ENCODE measurements at regions not wholly inside any gene's neighbourhood (a gene's known extent, or its start where the extent isn't known, plus 50 kb on each side); places are given as distances from the start of the nearest gene placed in this dataset.

GRCh38 chr5:77935506-77936364 lies 159.6 kb upstream of the TBCA start:
- Histone ChIP-seq H3K27ac (ENCODE audit: insufficient read depth, low read depth, low read length, poor library complexity, severe bottlenecking) (no peak overlapping the region), H3K4me1 (ENCODE audit: control insufficient read depth, insufficient read depth, low read length) (no peaks in the 10 kb centered on the region), H3K4me3 (ENCODE audit: insufficient read depth, low read depth, low read length) (no peak overlapping the region), H3K27me3 (ENCODE audit: control insufficient read depth, insufficient read depth, low read length, poor library complexity, severe bottlenecking) (no peaks in the 10 kb centered on the region), H3K9me3 (ENCODE audit: control insufficient read depth, low read length) (no peaks in the 10 kb centered on the region), H3K36me3 (ENCODE audit: control insufficient read depth, insufficient read depth, low read length) (no peaks in the 10 kb centered on the region)
- 94 to 96% methylated on average over 11 of the region's 11 CpGs for WGBS, 2 experiments

GRCh38 chr5:77928776-77929300 lies 152.7 kb upstream of the TBCA start:
- no peaks in the 10 kb centered on the region for H3K36me3 ChIP-seq (ENCODE audit: control insufficient read depth, insufficient read depth, low read length)
- no peak overlapping the region for H3K27ac ChIP-seq (ENCODE audit: insufficient read depth, low read depth, low read length, poor library complexity, severe bottlenecking)
- 90 to 92% methylated on average over 8 to 9 of the region's 9 CpGs for WGBS, 2 experiments
- no peak overlapping the region for H3K4me3 ChIP-seq (ENCODE audit: insufficient read depth, low read depth, low read length)
- H3K9me3 ChIP-seq (ENCODE audit: control insufficient read depth, low read length), result no peaks in the 10 kb centered on the region
- peaks cover 11% of the 10 kb centered on the region for H3K4me1 ChIP-seq (ENCODE audit: control insufficient read depth, insufficient read depth, low read length)
- no peaks in the 10 kb centered on the region for H3K27me3 ChIP-seq (ENCODE audit: control insufficient read depth, insufficient read depth, low read length, poor library complexity, severe bottlenecking)

- no peaks in the 10 kb centered on the region for H3K27me3 ChIP-seq (ENCODE audit: control insufficient read depth, insufficient read depth, low read length, poor library complexity, severe bottlenecking)
- no peaks in the 10 kb centered on the region for H3K36me3 ChIP-seq (ENCODE audit: control insufficient read depth, insufficient read depth, low read length)
- no peaks in the 10 kb centered on the region for H3K9me3 ChIP-seq (ENCODE audit: control insufficient read depth, low read length)
- WGBS, 2 experiments, result 88 to 93% methylated on average over 1 of the region's 1 CpG
- H3K4me3 ChIP-seq (ENCODE audit: insufficient read depth, low read depth, low read length), result no peak overlapping the region
- no peak overlapping the region for H3K27ac ChIP-seq (ENCODE audit: insufficient read depth, low read depth, low read length, poor library complexity, severe bottlenecking)
- peaks cover 11% of the 10 kb centered on the region for H3K4me1 ChIP-seq (ENCODE audit: control insufficient read depth, insufficient read depth, low read length)
These were observed 150.2 kb upstream of the TBCA start for GRCh38 chr5:77926337-77926736.

GRCh38 chr5:77925503-77925902 lies 149.4 kb upstream of the TBCA start:
- Histone ChIP-seq H3K36me3 (ENCODE audit: control insufficient read depth, insufficient read depth, low read length) (no peaks in the 10 kb centered on the region), H3K27me3 (ENCODE audit: control insufficient read depth, insufficient read depth, low read length, poor library complexity, severe bottlenecking) (no peaks in the 10 kb centered on the region), H3K4me1 (ENCODE audit: control insufficient read depth, insufficient read depth, low read length) (peaks cover 11% of the 10 kb centered on the region), H3K4me3 (ENCODE audit: insufficient read depth, low read depth, low read length) (no peak overlapping the region), H3K27ac (ENCODE audit: insufficient read depth, low read depth, low read length, poor library complexity, severe bottlenecking) (no peak overlapping the region), H3K9me3 (ENCODE audit: control insufficient read depth, low read length) (no peaks in the 10 kb centered on the region)
- WGBS, 2 experiments, result 91 to 93% methylated on average over 3 of the region's 3 CpGs

GRCh38 chr5:77924081-77924480 lies 147.9 kb upstream of the TBCA start:
- H3K4me1 ChIP-seq (ENCODE audit: control insufficient read depth, insufficient read depth, low read length), result peaks cover 11% of the 10 kb centered on the region
- H3K27me3 ChIP-seq (ENCODE audit: control insufficient read depth, insufficient read depth, low read length, poor library complexity, severe bottlenecking), result no peaks in the 10 kb centered on the region
- 11 to 20% methylated on average over 2 to 3 of the region's 3 CpGs for WGBS, 2 experiments
- H3K4me3 ChIP-seq (ENCODE audit: insufficient read depth, low read depth, low read length), result no peak overlapping the region
- no peak overlapping the region for H3K27ac ChIP-seq (ENCODE audit: insufficient read depth, low read depth, low read length, poor library complexity, severe bottlenecking)
- no peaks in the 10 kb centered on the region for H3K36me3 ChIP-seq (ENCODE audit: control insufficient read depth, insufficient read depth, low read length)
- no peaks in the 10 kb centered on the region for H3K9me3 ChIP-seq (ENCODE audit: control insufficient read depth, low read length)

GRCh38 chr5:77923666-77924065 lies 147.5 kb upstream of the TBCA start:
- WGBS, 2 experiments, result 78 to 79% methylated on average over 3 to 4 of the region's 4 CpGs
- Histone ChIP-seq H3K4me3 (ENCODE audit: insufficient read depth, low read depth, low read length) (no peak overlapping the region), H3K4me1 (ENCODE audit: control insufficient read depth, insufficient read depth, low read length) (peaks cover 11% of the 10 kb centered on the region), H3K27me3 (ENCODE audit: control insufficient read depth, insufficient read depth, low read length, poor library complexity, severe bottlenecking) (no peaks in the 10 kb centered on the region), H3K9me3 (ENCODE audit: control insufficient read depth, low read length) (no peaks in the 10 kb centered on the region), H3K27ac (ENCODE audit: insufficient read depth, low read depth, low read length, poor library complexity, severe bottlenecking) (no peak overlapping the region), H3K36me3 (ENCODE audit: control insufficient read depth, insufficient read depth, low read length) (no peaks in the 10 kb centered on the region)

- WGBS, 2 experiments, result 92 to 93% methylated on average over 4 of the region's 4 CpGs
- no peaks in the 10 kb centered on the region for H3K27me3 ChIP-seq (ENCODE audit: control insufficient read depth, insufficient read depth, low read length, poor library complexity, severe bottlenecking)
- H3K4me1 ChIP-seq (ENCODE audit: control insufficient read depth, insufficient read depth, low read length), result peaks cover 11% of the 10 kb centered on the region
- H3K9me3 ChIP-seq (ENCODE audit: control insufficient read depth, low read length), result no peaks in the 10 kb centered on the region
- H3K36me3 ChIP-seq (ENCODE audit: control insufficient read depth, insufficient read depth, low read length), result no peaks in the 10 kb centered on the region
- H3K27ac ChIP-seq (ENCODE audit: insufficient read depth, low read depth, low read length, poor library complexity, severe bottlenecking), result no peak overlapping the region
- H3K4me3 ChIP-seq (ENCODE audit: insufficient read depth, low read depth, low read length), result no peak overlapping the region
These were observed 145.1 kb upstream of the TBCA start for GRCh38 chr5:77921094-77921768.

GRCh38 chr5:77920359-77921058 lies 144.4 kb upstream of the TBCA start:
- Histone ChIP-seq H3K4me1 (ENCODE audit: control insufficient read depth, insufficient read depth, low read length) (peaks cover 11% of the 10 kb centered on the region), H3K27me3 (ENCODE audit: control insufficient read depth, insufficient read depth, low read length, poor library complexity, severe bottlenecking) (no peaks in the 10 kb centered on the region), H3K4me3 (ENCODE audit: insufficient read depth, low read depth, low read length) (no peak overlapping the region), H3K36me3 (ENCODE audit: control insufficient read depth, insufficient read depth, low read length) (no peaks in the 10 kb centered on the region), H3K9me3 (ENCODE audit: control insufficient read depth, low read length) (no peaks in the 10 kb centered on the region), H3K27ac (ENCODE audit: insufficient read depth, low read depth, low read length, poor library complexity, severe bottlenecking) (no peak overlapping the region)
- WGBS, 2 experiments, result 92 to 96% methylated on average over 5 of the region's 5 CpGs

- Histone ChIP-seq H3K9me3 (ENCODE audit: control insufficient read depth, low read length) (no peaks in the 10 kb centered on the region), H3K4me3 (ENCODE audit: insufficient read depth, low read depth, low read length) (no peak overlapping the region), H3K27me3 (ENCODE audit: control insufficient read depth, insufficient read depth, low read length, poor library complexity, severe bottlenecking) (no peaks in the 10 kb centered on the region), H3K36me3 (ENCODE audit: control insufficient read depth, insufficient read depth, low read length) (no peaks in the 10 kb centered on the region), H3K27ac (ENCODE audit: insufficient read depth, low read depth, low read length, poor library complexity, severe bottlenecking) (no peak overlapping the region), H3K4me1 (ENCODE audit: control insufficient read depth, insufficient read depth, low read length) (no peaks in the 10 kb centered on the region)
- WGBS, 2 experiments, result 93% methylated on average over 5 of the region's 5 CpGs
These were observed 139.2 kb upstream of the TBCA start for GRCh38 chr5:77915346-77915745.

- H3K9me3 ChIP-seq (ENCODE audit: control insufficient read depth, low read length), result no peaks in the 10 kb centered on the region
- H3K27ac ChIP-seq (ENCODE audit: insufficient read depth, low read depth, low read length, poor library complexity, severe bottlenecking), result no peak overlapping the region
- no peaks in the 10 kb centered on the region for H3K36me3 ChIP-seq (ENCODE audit: control insufficient read depth, insufficient read depth, low read length)
- H3K4me3 ChIP-seq (ENCODE audit: insufficient read depth, low read depth, low read length), result no peak overlapping the region
- WGBS, 2 experiments, result 74 to 75% methylated on average over 6 of the region's 6 CpGs
- no peaks in the 10 kb centered on the region for H3K4me1 ChIP-seq (ENCODE audit: control insufficient read depth, insufficient read depth, low read length)
- H3K27me3 ChIP-seq (ENCODE audit: control insufficient read depth, insufficient read depth, low read length, poor library complexity, severe bottlenecking), result no peaks in the 10 kb centered on the region
These were observed 136.6 kb upstream of the TBCA start for GRCh38 chr5:77912721-77913120.
